Naive thymus-derived CD4-positive, alpha-beta T cell (primary cell): ENCODE measurements at regions not wholly inside any gene's neighbourhood (a gene's known extent, or its start where the extent isn't known, plus 50 kb on each side); places are given as distances from the start of the nearest gene placed in this dataset.

Experiments
- ATAC-seq: fragments of 150-1000 bp; cut with Tn5 transposase; 2 replicates; pipeline ENCODE4 v1.10.0; 2021; ENCODE audit warnings: mild to moderate bottlenecking, moderate library complexity
- CTCF ChIA-PET: fragments of 350-600 bp; sonication (Branson Sonifier 250); formaldehyde crosslinking; loops from one replicate; lab custom pipeline; 2021; ENCODE audit warnings: antibody characterized with exemption; lab: Charles Lee
- POLR2A ChIA-PET: fragments of 350-600 bp; sonication (Branson Sonifier 250); formaldehyde crosslinking; loops from one replicate; lab custom pipeline; 2021; ENCODE audit warnings: antibody characterized with exemption, inconsistent platforms; lab: Charles Lee
- DNase-seq, 9 donors: peaks; one replicate each; pipeline versions ENCODE4 v3.0.0 to v3.0.0-alpha.2; 2020 to 2022; ENCODE audit warnings: mixed read lengths in 1 of 9
- H3K27ac ChIP-seq: one replicate; pipeline ENCODE4 v1.7.0; 2013; ENCODE audit warnings: mild to moderate bottlenecking, low read depth, low read length, moderate library complexity
- H3K27me3 ChIP-seq, 2 donors: one replicate each; pipeline ENCODE4 v1.7.0; 2013; ENCODE audit warnings: low read length in 2 of 2, mild to moderate bottlenecking in 2 of 2, moderate library complexity in 2 of 2; ENCODE audit not compliant: control insufficient read depth in 2 of 2, insufficient read depth in 2 of 2
- H3K36me3 ChIP-seq, 3 experiments: 1 replicate in 2 of 3; 2 replicates in 1 of 3; pipeline ENCODE4 v1.7.0; 2013; ENCODE audit warnings: low read length in 3 of 3, mild to moderate bottlenecking in 3 of 3, moderate library complexity in 1 of 3; ENCODE audit not compliant: insufficient read depth in 3 of 3, control insufficient read depth in 2 of 3
- H3K4me1 ChIP-seq, 2 donors: one replicate each; pipeline ENCODE4 v1.7.0; 2013; ENCODE audit warnings: low read length in 2 of 2, mild to moderate bottlenecking in 2 of 2, moderate library complexity in 1 of 2; ENCODE audit not compliant: control insufficient read depth in 2 of 2, insufficient read depth in 2 of 2
- H3K4me3 ChIP-seq: 2 replicates; pipeline ENCODE4 v1.7.0; 2013; ENCODE audit warnings: mild to moderate bottlenecking, low read length
- H3K9me3 ChIP-seq, 3 experiments: 1 replicate in 2 of 3; 2 replicates in 1 of 3; pipeline ENCODE4 v1.7.0; 2013; ENCODE audit warnings: low read length in 3 of 3; ENCODE audit not compliant: control insufficient read depth in 2 of 3
- H3K27ac Mint-ChIP-seq, 9 donors: one replicate each; pipeline ENCODE4 v1.8.0; 2020 to 2022; ENCODE audit warnings: mixed read lengths in 9 of 9, mild to moderate bottlenecking in 8 of 9, moderate library complexity in 5 of 9, inconsistent platforms in 2 of 9
- H3K27me3 Mint-ChIP-seq, 5 donors: one replicate each; pipeline ENCODE4 v1.8.0; 2021 to 2022; ENCODE audit warnings: mixed read lengths in 5 of 5, mild to moderate bottlenecking in 1 of 5
- H3K36me3 Mint-ChIP-seq, 5 donors: one replicate each; pipeline ENCODE4 v1.8.0; 2020 to 2022; ENCODE audit warnings: mixed read lengths in 5 of 5, mild to moderate bottlenecking in 3 of 5, inconsistent platforms in 1 of 5
- H3K4me1 Mint-ChIP-seq, 7 donors: one replicate each; pipeline ENCODE4 v1.8.0; 2020 to 2022; ENCODE audit warnings: mixed read lengths in 7 of 7, mild to moderate bottlenecking in 3 of 7, inconsistent platforms in 1 of 7
- H3K4me3 Mint-ChIP-seq, 10 donors: one replicate each; pipeline ENCODE4 v1.8.0; 2020 to 2022; ENCODE audit warnings: mild to moderate bottlenecking in 10 of 10, mixed read lengths in 10 of 10, moderate library complexity in 6 of 10, inconsistent platforms in 2 of 10
- H3K9me3 Mint-ChIP-seq, 11 donors: one replicate each; pipeline ENCODE4 v1.8.0; 2020 to 2022; ENCODE audit warnings: mixed read lengths in 11 of 11, mild to moderate bottlenecking in 4 of 11, inconsistent platforms in 1 of 11, moderate library complexity in 1 of 11
- intact Hi-C, 2 donors: fragments of 100-400 bp; cut with micrococcal nuclease; formaldehyde crosslinking; loops; one replicate each; pipeline ENCODE4 v1.15.1; 2023

GRCh38 chr16:13441675-13442074 is 478.3 kb upstream of the ERCC4 start:
- H3K4me3 Mint-ChIP-seq = no peak overlapping the region
- no peaks in the 10 kb centered on the region for H3K9me3 ChIP-seq
- no peaks in the 10 kb centered on the region for H3K27me3 ChIP-seq
- intact Hi-C loops = no loop called here
- no peaks in the 10 kb centered on the region for H3K4me1 ChIP-seq
- H3K9me3 Mint-ChIP-seq = peaks cover 0 to 3% (median 0%) of the 10 kb centered on the region in 11 donors
- H3K27ac ChIP-seq = no peak overlapping the region
- no peaks in the 10 kb centered on the region for H3K4me1 Mint-ChIP-seq
- no peak overlapping the region for H3K4me3 ChIP-seq
- peaks cover 0 to 9% (median 5%) of the 10 kb centered on the region in 5 donors for H3K27me3 Mint-ChIP-seq
- no peak overlapping the region for H3K27ac Mint-ChIP-seq
- no peak for ATAC-seq
- no peaks in the 10 kb centered on the region for H3K36me3 ChIP-seq
- DNase-seq = no peak
- CTCF ChIA-PET = interaction anchor here (1.8 kb wide), 1 partner anchor 12 kb away, joined by 5 read pairs; no protein-coding TSS in a partner anchor
- H3K36me3 Mint-ChIP-seq = no peaks in the 10 kb centered on the region
- POLR2A ChIA-PET = no interaction called here

GRCh38 chr16:13448346-13448745 is 471.6 kb upstream of the ERCC4 start:
- Mint-ChIP-seq H3K27me3 (peaks cover 0 to 5% (median 0%) of the 10 kb centered on the region in 5 donors), H3K4me3 (no peak overlapping the region), H3K9me3 (peaks cover 0 to 3% (median 0%) of the 10 kb centered on the region in 11 donors), H3K27ac (no peak overlapping the region), H3K4me1 (no peaks in the 10 kb centered on the region), H3K36me3 (no peaks in the 10 kb centered on the region)
- H3K36me3 ChIP-seq = no peaks in the 10 kb centered on the region
- ATAC-seq (no peak), DNase-seq (no peak)
- no peaks in the 10 kb centered on the region for H3K27me3 ChIP-seq
- H3K4me3 ChIP-seq = no peak overlapping the region
- H3K27ac ChIP-seq = no peak overlapping the region
- POLR2A ChIA-PET = no interaction called here
- CTCF ChIA-PET = interaction anchor here (0.7 kb wide), 1 partner anchor 741 kb away, joined by 3 read pairs; no protein-coding TSS in a partner anchor
- H3K9me3 ChIP-seq = no peaks in the 10 kb centered on the region
- no peaks in the 10 kb centered on the region for H3K4me1 ChIP-seq
- intact Hi-C loops = no loop called here

DNA sequence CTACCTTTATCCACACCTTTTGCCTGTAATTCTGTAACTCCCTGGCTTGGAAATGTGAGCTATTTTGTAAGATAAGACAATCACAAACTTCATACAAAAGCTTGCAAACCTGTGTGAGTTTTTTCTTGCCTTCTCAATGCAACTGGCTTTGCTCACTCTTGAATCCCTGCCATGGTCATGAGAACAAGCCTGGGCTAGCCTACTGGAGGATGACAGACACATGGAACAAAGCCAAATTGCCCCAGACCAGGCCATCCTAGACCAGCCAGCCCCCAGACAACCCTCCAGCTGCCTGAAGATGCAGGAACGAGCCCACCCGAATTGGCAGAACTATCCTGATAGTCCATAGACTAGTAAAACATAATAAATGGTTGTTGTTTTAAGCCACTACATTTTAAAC is 466.6 kb upstream of the ERCC4 start:
- H3K9me3 ChIP-seq = no peaks in the 10 kb centered on the region
- H3K9me3 Mint-ChIP-seq = peaks cover 0 to 2% (median 0%) of the 10 kb centered on the region in 11 donors
- CTCF ChIA-PET = interaction anchor here (1.3 kb wide), 1 partner anchor 12 kb away, joined by 5 read pairs; no protein-coding TSS in a partner anchor
- no peak for ATAC-seq
- no peaks in the 10 kb centered on the region for H3K4me1 Mint-ChIP-seq
- H3K27ac ChIP-seq = no peak overlapping the region
- DNase-seq = no peak
- H3K27me3 Mint-ChIP-seq = peaks cover 0 to 16% (median 0%) of the 10 kb centered on the region in 5 donors
- no peaks in the 10 kb centered on the region for H3K36me3 Mint-ChIP-seq
- H3K36me3 ChIP-seq = no peaks in the 10 kb centered on the region
- no peak overlapping the region for H3K4me3 Mint-ChIP-seq
- H3K4me1 ChIP-seq = no peaks in the 10 kb centered on the region
- no peaks in the 10 kb centered on the region for H3K27me3 ChIP-seq
- POLR2A ChIA-PET = no interaction called here
- intact Hi-C loops = loop anchor here (5.0 to 10.0 kb wide), 3 partner anchors 996 to 1499 kb away; no protein-coding TSS in a partner anchor
- H3K4me3 ChIP-seq = no peak overlapping the region
- H3K27ac Mint-ChIP-seq = no peak overlapping the region

GRCh38 chr16:13453938-13454553 is 465.9 kb upstream of the ERCC4 start:
- peak in 2 of 9 donors; percentile 4 to 8 for DNase-seq
- H3K36me3 Mint-ChIP-seq = no peaks in the 10 kb centered on the region

DNA sequence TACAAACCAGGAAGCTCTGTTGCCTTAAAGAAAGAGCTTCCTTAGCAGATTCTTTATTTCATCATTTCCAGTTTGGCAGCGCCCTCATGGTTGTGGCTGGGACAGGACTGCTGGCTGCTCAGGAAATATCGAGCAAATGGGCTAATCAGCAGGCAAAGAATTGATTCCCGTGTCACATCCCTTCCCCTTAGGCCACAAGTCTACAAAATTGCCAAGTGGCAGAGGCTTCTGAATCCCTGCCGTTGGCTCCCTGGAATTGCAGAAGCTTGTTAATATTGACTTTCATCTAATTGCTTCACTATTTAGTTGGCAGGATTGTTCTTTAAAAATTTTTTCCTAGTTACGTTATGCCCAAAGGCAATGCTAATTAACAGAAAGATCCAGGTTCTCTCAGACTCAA is 456.3 kb upstream of the ERCC4 start:
- H3K27ac ChIP-seq = no peak overlapping the region
- H3K9me3 ChIP-seq = no peaks in the 10 kb centered on the region
- intact Hi-C loops = no loop called here
- CTCF ChIA-PET = no interaction called here
- no peak overlapping the region for H3K4me3 ChIP-seq
- H3K36me3 ChIP-seq = no peaks in the 10 kb centered on the region
- no peak overlapping the region for H3K4me3 Mint-ChIP-seq
- POLR2A ChIA-PET = no interaction called here
- ATAC-seq (no peak), DNase-seq (no peak)
- no peaks in the 10 kb centered on the region for H3K4me1 Mint-ChIP-seq
- no peaks in the 10 kb centered on the region for H3K27me3 ChIP-seq
- no peaks in the 10 kb centered on the region for H3K4me1 ChIP-seq
- no peak overlapping the region for H3K27ac Mint-ChIP-seq
- no peaks in the 10 kb centered on the region for H3K36me3 Mint-ChIP-seq
- peaks cover 0 to 10% (median 0%) of the 10 kb centered on the region in 11 donors for H3K9me3 Mint-ChIP-seq
- H3K27me3 Mint-ChIP-seq = peaks cover 0 to 29% (median 11%) of the 10 kb centered on the region in 5 donors

More at GRCh38 chr16:13453938-13454553, 465.9 kb upstream of the ERCC4 start:
- POLR2A ChIA-PET = no interaction called here
- no peaks in the 10 kb centered on the region for H3K9me3 ChIP-seq
- H3K4me3 ChIP-seq = no peak overlapping the region
- intact Hi-C loops = loop anchor here (5.0 to 10.0 kb wide), 3 partner anchors 997 to 1499 kb away; no protein-coding TSS in a partner anchor
- H3K27me3 Mint-ChIP-seq = peaks cover 0 to 18% (median 0%) of the 10 kb centered on the region in 5 donors
- ATAC-seq = no peak
- H3K36me3 ChIP-seq = no peaks in the 10 kb centered on the region
- no peaks in the 10 kb centered on the region for H3K27me3 ChIP-seq
- no peaks in the 10 kb centered on the region for H3K4me1 Mint-ChIP-seq
- H3K9me3 Mint-ChIP-seq = peaks cover 0 to 2% (median 0%) of the 10 kb centered on the region in 11 donors
- H3K4me1 ChIP-seq = no peaks in the 10 kb centered on the region
- H3K4me3 Mint-ChIP-seq = no peak overlapping the region
- CTCF ChIA-PET = interaction anchor here (1.3 kb wide), 1 partner anchor 13 kb away, joined by 5 read pairs; no protein-coding TSS in a partner anchor
- H3K27ac Mint-ChIP-seq = no peak overlapping the region
- no peak overlapping the region for H3K27ac ChIP-seq

- H3K36me3 ChIP-seq = no peaks in the 10 kb centered on the region
- H3K9me3 Mint-ChIP-seq = peaks cover 1 to 26% (median 10%) of the 10 kb centered on the region in 11 donors
- no peak overlapping the region for H3K27ac ChIP-seq
- H3K27ac Mint-ChIP-seq = no peak overlapping the region
- ChIA-PET POLR2A (no interaction called here), CTCF (no interaction called here)
- no peaks in the 10 kb centered on the region for H3K9me3 ChIP-seq
- H3K27me3 ChIP-seq = no peaks in the 10 kb centered on the region
- no peak overlapping the region for H3K4me3 Mint-ChIP-seq
- H3K4me1 Mint-ChIP-seq = no peaks in the 10 kb centered on the region
- intact Hi-C loops = no loop called here
- H3K4me3 ChIP-seq = no peak overlapping the region
- ATAC-seq = no peak
- H3K27me3 Mint-ChIP-seq = peaks cover 0 to 14% (median 8%) of the 10 kb centered on the region in 5 donors
- no peaks in the 10 kb centered on the region for H3K36me3 Mint-ChIP-seq
- H3K4me1 ChIP-seq = no peaks in the 10 kb centered on the region
- no peak for DNase-seq
Measured at GRCh38 chr16:13471036-13471435, 448.9 kb upstream of the ERCC4 start.

DNA sequence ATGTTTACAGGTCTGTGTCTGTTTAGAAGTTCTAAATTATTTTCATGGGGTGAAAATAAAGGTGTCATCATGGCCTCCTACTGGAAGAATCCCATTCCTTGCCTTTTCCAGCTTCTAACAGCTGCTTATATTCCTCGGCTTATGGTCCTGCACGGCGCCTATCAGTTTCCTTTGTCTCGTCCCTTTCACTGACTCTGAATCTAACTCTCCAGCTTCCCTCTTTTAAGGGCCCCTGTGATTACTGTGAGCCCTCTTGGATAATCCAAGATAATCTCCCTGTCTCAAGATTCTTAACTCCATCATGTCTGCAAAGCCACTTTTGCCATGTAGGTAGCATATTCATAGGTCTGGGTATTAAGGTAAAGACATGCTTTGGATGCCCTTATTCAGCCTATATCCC is 441.0 kb upstream of the ERCC4 start:
- no peak overlapping the region for H3K27ac ChIP-seq
- no peak for DNase-seq
- ChIA-PET POLR2A (no interaction called here), CTCF (no interaction called here)
- Mint-ChIP-seq H3K36me3 (no peaks in the 10 kb centered on the region), H3K9me3 (peaks cover 0 to 26% (median 7%) of the 10 kb centered on the region in 11 donors), H3K4me1 (no peaks in the 10 kb centered on the region), H3K4me3 (no peak overlapping the region), H3K27ac (no peak overlapping the region), H3K27me3 (peaks cover 0 to 13% (median 0%) of the 10 kb centered on the region in 5 donors)
- intact Hi-C loops = no loop called here
- H3K4me1 ChIP-seq = no peaks in the 10 kb centered on the region
- H3K27me3 ChIP-seq = no peaks in the 10 kb centered on the region
- H3K9me3 ChIP-seq = no peaks in the 10 kb centered on the region
- no peak for ATAC-seq
- no peaks in the 10 kb centered on the region for H3K36me3 ChIP-seq
- H3K4me3 ChIP-seq = no peak overlapping the region
